Liver (tissue), 8 donors: ENCODE measurements at regions not wholly inside any gene's neighbourhood (a gene's known extent, or its start where the extent isn't known, plus 50 kb on each side); places are given as distances from the start of the nearest gene placed in this dataset.
"Not testable (repeated sequence)": the region's sequence is repeated elsewhere in the genome, so short reads cannot be mapped to it uniquely, and the experiment has no call there.

Experiments used
- DNase-seq: peaks from one replicate; pipeline ENCODE4 v3.0.0-alpha.2; 2017; ENCODE audit warnings: low spot score
- H3K27ac ChIP-seq, 2 donors: one replicate each; pipeline ENCODE4 v1.7.0; 2013; ENCODE audit warnings: inconsistent platforms in 2 of 2, low read length in 2 of 2, control low read depth in 1 of 2, low read depth in 1 of 2, mild to moderate bottlenecking in 1 of 2
- H3K27me3 ChIP-seq, 4 donors: one replicate each; pipeline versions ENCODE4 v1.6.1 to v1.7.0; 2013; ENCODE audit warnings: low read length in 3 of 4, inconsistent platforms in 1 of 4, mild to moderate bottlenecking in 1 of 4, moderate library complexity in 1 of 4; ENCODE audit not compliant: control insufficient read depth in 4 of 4, insufficient read depth in 4 of 4
- H3K36me3 ChIP-seq, 4 donors: one replicate each; pipeline versions ENCODE4 v1.6.1 to v1.7.0; 2013; ENCODE audit warnings: low read length in 3 of 4, mild to moderate bottlenecking in 3 of 4, low read depth in 1 of 4, moderate library complexity in 1 of 4; ENCODE audit not compliant: control insufficient read depth in 4 of 4, insufficient read depth in 3 of 4
- H3K4me1 ChIP-seq, 4 donors: one replicate each; pipeline versions ENCODE4 v1.6.1 to v1.7.0; 2013; ENCODE audit warnings: low read length in 3 of 4, mild to moderate bottlenecking in 3 of 4, moderate library complexity in 1 of 4; ENCODE audit not compliant: control insufficient read depth in 4 of 4, insufficient read depth in 4 of 4
- H3K4me3 ChIP-seq, 3 donors: one replicate each; pipeline versions ENCODE4 v1.6.1 to v1.7.0; 2013; ENCODE audit warnings: low read length in 3 of 3, control low read depth in 1 of 3, low read depth in 1 of 3, mild to moderate bottlenecking in 1 of 3
- H3K9ac ChIP-seq, 2 donors: one replicate each; pipeline ENCODE4 v1.7.0; 2013; ENCODE audit warnings: low read length in 2 of 2, mild to moderate bottlenecking in 2 of 2, moderate library complexity in 2 of 2, control low read depth in 1 of 2, low read depth in 1 of 2
- H3K9me3 ChIP-seq, 4 donors: one replicate each; pipeline versions ENCODE4 v1.6.1 to v1.7.0; 2013; ENCODE audit warnings: low read length in 3 of 4; ENCODE audit not compliant: control insufficient read depth in 4 of 4
- ATF3 ChIP-seq: IDR thresholded peaks from 2 replicates; pipeline ENCODE4 v1.6.1; 2016; ENCODE audit warnings: antibody characterized with exemption
- CTCF ChIP-seq: fragments of 150-350 bp; IDR thresholded peaks from 2 replicates; pipeline ENCODE4 v1.5.1; 2017; ENCODE audit warnings: improper control_type of control experiment, low read depth, low read length; ENCODE audit not compliant: missing input control
- EGR1 ChIP-seq, 2 donors: IDR thresholded peaks; 2 replicates each; pipeline ENCODE4 v1.6.1; 2016 to 2018; ENCODE audit warnings: antibody characterized with exemption in 2 of 2, low read depth in 2 of 2
- FOXA1 ChIP-seq: IDR thresholded peaks from 2 replicates; pipeline ENCODE4 v1.6.1; 2016; ENCODE audit warnings: antibody characterized with exemption
- HNF4A ChIP-seq, 2 donors: conservative IDR thresholded peaks; 2 replicates each; pipeline ENCODE4 v1.6.1; 2016; ENCODE audit warnings: antibody characterized with exemption in 2 of 2, mild to moderate bottlenecking in 2 of 2
- HNF4G ChIP-seq: IDR thresholded peaks from 2 replicates; pipeline ENCODE4 v1.6.1; 2016; ENCODE audit warnings: antibody characterized with exemption
- JUND ChIP-seq, 2 donors: IDR thresholded peaks; 2 replicates each; pipeline ENCODE4 v1.6.1; 2016; ENCODE audit warnings: antibody characterized with exemption in 2 of 2
- RAD21 ChIP-seq, 2 donors: IDR thresholded peaks; 2 replicates each; pipeline ENCODE4 v1.6.1; 2016; ENCODE audit warnings: antibody characterized with exemption in 2 of 2, mild to moderate bottlenecking in 2 of 2
- REST ChIP-seq: IDR thresholded peaks from 2 replicates; pipeline ENCODE4 v1.6.1; 2016; ENCODE audit warnings: antibody characterized with exemption, mild to moderate bottlenecking
- RXRA ChIP-seq, 2 donors: IDR thresholded peaks; 2 replicates each; pipeline ENCODE4 v1.6.1; 2017 to 2018; ENCODE audit warnings: antibody characterized with exemption in 2 of 2, mild to moderate bottlenecking in 1 of 2
- YY1 ChIP-seq: IDR thresholded peaks from 2 replicates; pipeline ENCODE4 v1.6.1; 2016; ENCODE audit warnings: antibody characterized with exemption, mild to moderate bottlenecking
- ZBTB33 ChIP-seq: IDR thresholded peaks from 2 replicates; pipeline ENCODE4 v1.6.1; 2016; ENCODE audit warnings: antibody characterized with exemption
- WGBS: extraction: QIAGEN DNeasy Blood & Tissue Kit; methylation state at CpG from one replicate; pipeline ENCODE4 v1.1.7; 2013; 5-methylcytosine and 5-hydroxymethylcytosine counted together
- donor health status: healthy.
- donor health status: healthy.
- donor health status: healthy.
- donor health status: healthy.
- donor health status: healthy.

- DNase-seq, result no peak
- TF ChIP-seq ZBTB33, result no peak
- no peak for TF ChIP-seq HNF4G
- TF ChIP-seq CTCF, result no peak
- TF ChIP-seq RAD21 (IDR thresholded peaks at IDR 0.05), result no peak
Measured at GRCh38 chr6:170146640-170147039, 144.2 kb downstream of the DLL1 start.

GRCh38 chr6:170146131-170146530 lies 144.7 kb downstream of the DLL1 start:
- DNase-seq, H3K9ac ChIP-seq, H3K27me3 ChIP-seq, H3K36me3 ChIP-seq, H3K4me3 ChIP-seq, H3K9me3 ChIP-seq, H3K27ac ChIP-seq: not testable (repeated sequence)
- peaks cover 0 to 15% (median 8%) of the 10 kb centered on the region in 4 donors for H3K4me1 ChIP-seq

More at GRCh38 chr6:170146640-170147039, 144.2 kb downstream of the DLL1 start:
- no peak overlapping the region for H3K27ac ChIP-seq
- no peak overlapping the region for H3K4me3 ChIP-seq
- peaks cover 0 to 15% (median 8%) of the 10 kb centered on the region in 4 donors for H3K4me1 ChIP-seq
- 85% methylated on average over 11 of the region's 12 CpGs for WGBS
- H3K9me3 ChIP-seq, result peaks cover 0 to 6% (median 0%) of the 10 kb centered on the region in 4 donors
- H3K27me3 ChIP-seq, result no peaks in the 10 kb centered on the region
- no peaks in the 10 kb centered on the region for H3K36me3 ChIP-seq
- no peak overlapping the region for H3K9ac ChIP-seq

GRCh38 chr6:170145716-170146115 lies 145.2 kb downstream of the DLL1 start:
- H3K4me1 ChIP-seq, result peaks cover 0 to 15% (median 8%) of the 10 kb centered on the region in 4 donors
- H3K27me3 ChIP-seq, H3K9ac ChIP-seq, DNase-seq, H3K36me3 ChIP-seq, H3K4me3 ChIP-seq, H3K9me3 ChIP-seq: not testable (repeated sequence)
- WGBS, result 79% methylated on average over 3 of the region's 3 CpGs
- peak overlapping the region in 1 of 2 donors; percentile 15 for H3K27ac ChIP-seq

- H3K36me3 ChIP-seq, result no peaks in the 10 kb centered on the region
- peaks cover 0 to 15% (median 8%) of the 10 kb centered on the region in 4 donors for H3K4me1 ChIP-seq
- no peak overlapping the region for H3K4me3 ChIP-seq
- H3K27ac ChIP-seq, result peak overlapping the region; percentile 15 to 39
- WGBS, result 34% methylated on average over 3 of the region's 3 CpGs
- peaks cover 0 to 6% (median 0%) of the 10 kb centered on the region in 4 donors for H3K9me3 ChIP-seq
- H3K27me3 ChIP-seq, result no peaks in the 10 kb centered on the region
- no peak for DNase-seq
- no peak overlapping the region for H3K9ac ChIP-seq
- TF ChIP-seq ATF3, result no peak
- no peak for TF ChIP-seq CTCF
- peak; percentile 19 to 73 for TF ChIP-seq JUND (IDR thresholded peaks at IDR 0.05)
- peak; percentile 44 for TF ChIP-seq REST
- peak; percentile 52 to 91 for TF ChIP-seq RXRA (IDR thresholded peaks at IDR 0.05)
- TF ChIP-seq HNF4A (conservative IDR thresholded peaks at IDR 0.05), result peak; percentile 88 to 97
- peak; percentile 44 to 54 for TF ChIP-seq RAD21 (IDR thresholded peaks at IDR 0.05)
- peak; percentile 75 for TF ChIP-seq YY1
- no peak for TF ChIP-seq FOXA1
- peak in 1 of 2 donors; percentile 28 for TF ChIP-seq EGR1 (IDR thresholded peaks at IDR 0.05; ENCODE audit: low read depth in 2 of 2)
Measured at GRCh38 chr6:170145272-170145592, 145.6 kb downstream of the DLL1 start.
